Right lobe of liver (tissue), 6 donors: ENCODE measurements at regions not wholly inside any gene's neighbourhood (a gene's known extent, or its start where the extent isn't known, plus 50 kb on each side); places are given as distances from the start of the nearest gene placed in this dataset.

Experiments used
- ATAC-seq, 4 donors: fragments of 200-7000 bp; cut with Tn5 transposase; one replicate each; pipeline ENCODE4 v1.9.1; 2020; ENCODE audit warnings: mild to moderate bottlenecking in 4 of 4, moderate library complexity in 4 of 4
- DNase-seq, 3 donors: peaks; one replicate each; pipeline ENCODE4 v3.0.0-alpha.2; 2020
- H3K27ac ChIP-seq, 3 donors: fragments of 200-600 bp; one replicate each; pipeline ENCODE4 v1.8.0; 2022
- H3K27me3 ChIP-seq, 2 donors: fragments of 200-600 bp; one replicate each; pipeline ENCODE4 v1.8.0; 2022
- H3K36me3 ChIP-seq, 4 donors: fragments of 200-600 bp; sonication (generic) in 1 of 4; one replicate each; pipeline versions ENCODE4 v1.5.1 to v1.8.0; 2017 to 2022; ENCODE audit warnings: control low read depth in 1 of 4
- H3K4me1 ChIP-seq, 4 donors: fragments of 200-600 bp; sonication (generic) in 1 of 4; one replicate each; pipeline versions ENCODE4 v1.5.1 to v1.8.0; 2017 to 2022; ENCODE audit warnings: control low read depth in 1 of 4
- H3K4me3 ChIP-seq, 3 donors: fragments of 200-600 bp; one replicate each; pipeline ENCODE4 v1.8.0; 2022
- H3K9me3 ChIP-seq, 4 donors: fragments of 200-600 bp; sonication (generic) in 1 of 4; one replicate each; pipeline versions ENCODE4 v1.5.1 to v1.8.0; 2017 to 2022; ENCODE audit warnings: control low read depth in 1 of 4
- POLR2A ChIP-seq: fragments of 450-650 bp; IDR thresholded peaks from one replicate; pipeline ENCODE4 v1.6.1; 2017; ENCODE audit warnings: antibody characterized with exemption, mild to moderate bottlenecking
- WGBS: methylation state at CpG from one replicate; pipeline ENCODE4 v1.1.6; 2018; ENCODE audit warnings: low coverage, low lambda C conversion rate; ENCODE audit not compliant: insufficient coverage; ENCODE audit errors: missing lambda C conversion rate; 5-methylcytosine and 5-hydroxymethylcytosine counted together
- intact Hi-C, 2 donors: fragments of 100-400 bp; cut with DNase I; formaldehyde crosslinking; loops; one replicate each; pipeline versions ENCODE4 v1.11.2 to v1.14.1; 2022
- TF ChIP-seq, protein P1 (sequence below), 4 donors: fragments of 200-600 bp in 3 of 4; fragments of 450-650 bp in 1 of 4; IDR thresholded peaks; one replicate each; pipeline versions ENCODE4 v1.5.1 to v1.8.0; 2016 to 2022; ENCODE audit warnings: antibody characterized with exemption in 4 of 4, mild to moderate bottlenecking in 2 of 4
- donor health status: DM: no; HTN: yes; CAD: no.
- donor health status: DM: no; HTN: no; CAD: no.
- donor health status: DM: no; HTN: no; CAD: no.
- donor health status: DM: no; HTN: yes; CAD: no.
- donor health status: DM: no; HTN: yes; CAD: no.

DNA sequence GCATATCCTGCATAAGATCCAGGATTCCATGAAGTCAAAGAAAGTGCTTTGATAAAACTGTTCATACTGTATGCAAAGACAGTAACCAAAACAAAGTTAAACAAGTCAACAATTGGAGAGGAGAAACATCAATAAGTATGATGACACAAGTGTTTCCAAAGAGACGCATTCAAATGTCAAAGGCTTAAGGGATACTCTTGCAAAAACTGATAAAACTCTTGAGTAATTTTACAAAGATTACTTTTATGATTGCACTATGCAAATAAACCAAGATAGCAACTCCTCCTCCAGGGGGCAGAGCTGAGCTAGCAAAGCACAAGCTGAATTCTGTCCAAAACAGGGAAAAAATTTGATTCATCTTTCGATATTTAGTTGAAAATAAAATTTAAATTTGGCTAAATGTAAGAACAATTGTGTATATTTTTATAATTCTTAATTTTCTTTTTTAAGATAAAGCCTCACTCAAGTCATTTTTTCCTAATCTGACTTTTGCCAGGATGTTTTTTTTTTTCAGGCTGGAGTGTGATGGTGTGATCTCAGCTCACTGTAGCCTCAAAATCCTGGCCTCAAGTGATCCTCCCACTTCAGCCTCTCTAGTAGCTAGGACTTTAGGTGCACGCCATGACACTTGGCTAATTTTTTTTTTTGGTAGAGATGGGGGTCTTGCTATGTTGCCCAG lies 84.0 kb downstream of the MZT1 start:
- Histone ChIP-seq H3K27ac (no peak overlapping the region), H3K4me1 (no peaks in the 10 kb centered on the region), H3K9me3 (no peaks in the 10 kb centered on the region), H3K36me3 (no peaks in the 10 kb centered on the region), H3K4me3 (no peak overlapping the region), H3K27me3 (no peaks in the 10 kb centered on the region)
- DNase-seq (peak in 1 of 3 donors; percentile 38), ATAC-seq (peak; percentile 30 to 90 (median 68))
- TF ChIP-seq, protein P1, sequence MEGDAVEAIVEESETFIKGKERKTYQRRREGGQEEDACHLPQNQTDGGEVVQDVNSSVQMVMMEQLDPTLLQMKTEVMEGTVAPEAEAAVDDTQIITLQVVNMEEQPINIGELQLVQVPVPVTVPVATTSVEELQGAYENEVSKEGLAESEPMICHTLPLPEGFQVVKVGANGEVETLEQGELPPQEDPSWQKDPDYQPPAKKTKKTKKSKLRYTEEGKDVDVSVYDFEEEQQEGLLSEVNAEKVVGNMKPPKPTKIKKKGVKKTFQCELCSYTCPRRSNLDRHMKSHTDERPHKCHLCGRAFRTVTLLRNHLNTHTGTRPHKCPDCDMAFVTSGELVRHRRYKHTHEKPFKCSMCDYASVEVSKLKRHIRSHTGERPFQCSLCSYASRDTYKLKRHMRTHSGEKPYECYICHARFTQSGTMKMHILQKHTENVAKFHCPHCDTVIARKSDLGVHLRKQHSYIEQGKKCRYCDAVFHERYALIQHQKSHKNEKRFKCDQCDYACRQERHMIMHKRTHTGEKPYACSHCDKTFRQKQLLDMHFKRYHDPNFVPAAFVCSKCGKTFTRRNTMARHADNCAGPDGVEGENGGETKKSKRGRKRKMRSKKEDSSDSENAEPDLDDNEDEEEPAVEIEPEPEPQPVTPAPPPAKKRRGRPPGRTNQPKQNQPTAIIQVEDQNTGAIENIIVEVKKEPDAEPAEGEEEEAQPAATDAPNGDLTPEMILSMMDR (IDR thresholded peaks at IDR 0.05), result peak; percentile 39 to 72 (median 52)
- no peak for TF ChIP-seq POLR2A
- intact Hi-C loops, result no loop called here
- 20% methylated on average over 2 of the region's 3 CpGs for WGBS

DNA sequence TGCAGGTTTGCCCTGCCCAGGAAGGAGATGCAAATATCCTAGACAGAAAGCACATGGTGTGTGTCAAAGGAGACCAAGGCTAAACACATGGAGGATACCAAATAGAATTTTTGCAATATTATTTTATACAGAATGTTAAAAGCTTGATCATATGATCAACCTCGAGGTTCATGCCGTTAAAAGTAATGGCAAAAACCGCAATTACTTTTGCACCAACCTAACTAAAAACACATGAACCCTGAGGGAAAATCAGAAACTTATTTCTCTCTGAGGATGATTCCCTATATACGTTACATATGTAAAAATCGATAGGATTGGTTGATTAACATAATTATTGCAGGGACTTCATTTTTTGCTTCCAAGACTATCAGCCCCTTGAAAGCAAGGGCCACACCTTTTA lies 88.1 kb downstream of the MZT1 start:
- no peak for TF ChIP-seq POLR2A
- TF ChIP-seq, protein P1 (IDR thresholded peaks at IDR 0.05), result no peak
- H3K4me1 ChIP-seq, result no peaks in the 10 kb centered on the region
- no peaks in the 10 kb centered on the region for H3K36me3 ChIP-seq
- intact Hi-C loops, result no loop called here
- DNase-seq (no peak), ATAC-seq (no peak)
- H3K27ac ChIP-seq, result no peak overlapping the region
- no peak overlapping the region for H3K4me3 ChIP-seq
- 66% methylated on average over 5 of the region's 5 CpGs for WGBS
- H3K9me3 ChIP-seq, result no peaks in the 10 kb centered on the region
- H3K27me3 ChIP-seq, result no peaks in the 10 kb centered on the region

DNA sequence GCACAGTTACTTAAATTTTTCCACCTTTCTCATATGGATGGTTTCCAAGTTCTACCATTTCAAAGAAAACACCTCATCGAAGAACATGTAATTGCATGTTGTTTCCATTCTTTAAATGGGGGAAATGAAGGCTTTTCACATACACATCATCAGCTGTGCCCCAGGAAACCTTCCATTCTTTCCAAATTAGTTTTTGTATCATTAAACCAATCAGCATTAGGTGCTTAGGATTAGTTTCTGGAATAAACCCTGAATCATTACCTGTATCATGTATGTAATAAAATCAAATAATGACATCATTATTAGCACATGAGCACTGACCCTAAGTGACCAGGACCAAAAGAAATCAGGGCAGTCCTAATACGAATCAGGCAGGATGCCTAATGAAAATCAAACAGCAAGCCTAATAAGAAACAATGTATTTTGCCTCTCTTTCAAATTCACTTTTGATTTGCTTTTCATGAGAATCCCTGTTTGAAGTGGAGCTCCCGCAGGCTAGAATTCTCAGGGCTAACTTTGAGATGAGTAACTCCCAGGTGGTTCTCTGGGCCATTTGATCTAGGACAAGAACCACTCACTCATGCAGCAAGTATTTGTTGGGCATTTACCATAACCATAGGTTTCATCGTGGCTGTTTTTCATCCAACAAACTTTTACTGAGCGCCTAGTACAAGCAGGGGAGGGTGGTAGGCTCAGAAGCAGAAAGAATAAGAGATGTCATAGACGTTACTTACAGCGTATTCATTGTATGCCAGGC lies 89.2 kb downstream of the MZT1 start:
- no peak for TF ChIP-seq POLR2A
- TF ChIP-seq, protein P1 (IDR thresholded peaks at IDR 0.05), result no peak
- 70% methylated on average over 7 of the region's 7 CpGs for WGBS
- intact Hi-C loops, result no loop called here
- Histone ChIP-seq H3K27me3 (no peaks in the 10 kb centered on the region), H3K9me3 (no peaks in the 10 kb centered on the region), H3K4me3 (no peak overlapping the region), H3K36me3 (no peaks in the 10 kb centered on the region), H3K27ac (no peak overlapping the region), H3K4me1 (no peaks in the 10 kb centered on the region)
- DNase-seq, result no peak
- ATAC-seq, result no peak

DNA sequence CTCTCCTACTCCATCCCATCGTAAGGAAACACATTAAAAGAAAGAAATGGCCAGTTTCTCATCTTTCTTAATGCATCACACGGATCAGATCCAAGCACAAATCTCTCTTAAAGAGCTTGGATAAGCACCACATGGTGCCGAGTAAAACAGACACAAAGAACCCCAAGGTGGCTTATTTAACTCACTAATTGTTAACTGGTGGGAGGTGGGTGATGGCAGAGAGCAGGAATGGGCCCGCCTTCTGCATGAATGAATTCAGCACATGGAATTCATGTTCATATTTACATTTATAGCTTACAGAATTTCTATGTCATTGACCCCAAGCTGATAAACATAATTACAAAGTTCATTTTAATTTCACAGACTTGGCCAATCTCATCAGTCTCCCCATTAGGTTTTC lies 89.9 kb downstream of the MZT1 start:
- H3K4me3 ChIP-seq, result no peak overlapping the region
- TF ChIP-seq, protein P1 (IDR thresholded peaks at IDR 0.05), result no peak
- TF ChIP-seq POLR2A, result no peak
- intact Hi-C loops, result no loop called here
- H3K27ac ChIP-seq, result no peak overlapping the region
- H3K9me3 ChIP-seq, result no peaks in the 10 kb centered on the region
- WGBS, result 30% methylated on average over 4 of the region's 4 CpGs
- no peak for DNase-seq
- H3K27me3 ChIP-seq, result no peaks in the 10 kb centered on the region
- no peaks in the 10 kb centered on the region for H3K36me3 ChIP-seq
- H3K4me1 ChIP-seq, result no peaks in the 10 kb centered on the region
- ATAC-seq, result no peak
